Psoas muscle (tissue), 7 donors: ENCODE measurements at regions not wholly inside any gene's neighbourhood (a gene's known extent, or its start where the extent isn't known, plus 50 kb on each side); places are given as distances from the start of the nearest gene placed in this dataset.

ENCODE experiments used
- ATAC-seq, 4 donors: fragments of 200-7000 bp; cut with Tn5 transposase; one replicate each; pipeline ENCODE4 v1.9.1; 2020; ENCODE audit warnings: moderate library complexity in 3 of 4, mild to moderate bottlenecking in 2 of 4
- DNase-seq, 2 donors: peaks; one replicate each; pipeline ENCODE4 v3.0.0-alpha.2; 2020
- H3K27ac ChIP-seq: fragments of 200-600 bp; one replicate; pipeline ENCODE4 v1.8.0; 2022
- H3K27me3 ChIP-seq, 3 donors: fragments of 200-600 bp in 1 of 3; one replicate each; pipeline versions ENCODE4 v1.6.1 to v1.8.0; 2013 to 2022; ENCODE audit warnings: low read length in 2 of 3, mild to moderate bottlenecking in 2 of 3, moderate library complexity in 1 of 3; ENCODE audit not compliant: insufficient read depth in 3 of 3
- H3K36me3 ChIP-seq, 2 donors: fragments of 200-600 bp in 1 of 2; one replicate each; pipeline versions ENCODE4 v1.6.1 to v1.8.0; 2013 to 2022; ENCODE audit warnings: low read depth in 1 of 2, mild to moderate bottlenecking in 1 of 2, moderate library complexity in 1 of 2; ENCODE audit not compliant: insufficient read depth in 1 of 2
- H3K4me1 ChIP-seq: fragments of 200-600 bp; one replicate; pipeline ENCODE4 v1.8.0; 2022
- H3K4me3 ChIP-seq: fragments of 200-600 bp; one replicate; pipeline ENCODE4 v1.8.0; 2022; ENCODE audit warnings: mild to moderate bottlenecking
- H3K9me3 ChIP-seq: fragments of 200-600 bp; one replicate; pipeline ENCODE4 v1.8.0; 2022
- CTCF ChIP-seq: fragments of 200-600 bp; IDR thresholded peaks from one replicate; pipeline ENCODE4 v1.8.0; 2022; ENCODE audit warnings: antibody characterized with exemption
- WGBS, 3 donors: extraction: QIAGEN DNeasy Blood & Tissue Kit; methylation state at CpG; one replicate each; pipeline versions ENCODE4 v1.1.6 to v1.1.7; 2013; 5-methylcytosine and 5-hydroxymethylcytosine counted together
- intact Hi-C, 2 donors: fragments of 100-400 bp; cut with DNase I; formaldehyde crosslinking; loops; one replicate each; pipeline versions ENCODE4 v1.11.0 to v1.14.2; 2022
- donor health status: healthy with polysubstance abuse.
- donor health status: DM: no; HTN: no; CAD: no; lungs with moderate emphysema.
- donor health status: Bipolar disorder and iron deficiency.
- donor health status: healthy.
- donor health status: DM: yes; HTN: yes; CAD: no.
- donor health status: DM: no; HTN: no; CAD: no.
- donor health status: DM: yes; HTN: yes; CAD: no.

- intact Hi-C loops, result loop anchor here (2.0 to 10.0 kb wide), 2 partner anchors 34 to 182 kb away; no protein-coding TSS in a partner anchor
These were observed 78.6 kb upstream of the RBM24 start for GRCh38 chr6:17202526-17202925.

GRCh38 chr6:17204533-17204932 lies 76.6 kb upstream of the RBM24 start:
- TF ChIP-seq CTCF, result no peak
- ATAC-seq, result no peak
- WGBS, 3 donors, result 86 to 92% (median 89%) methylated on average over 1 of the region's 1 CpG
- intact Hi-C loops, result loop anchor here in 1 of 2 donors (10.0 kb wide), 1 partner anchor 180 kb away; no protein-coding TSS in a partner anchor
- H3K36me3 ChIP-seq, result no peaks in the 10 kb centered on the region
- peak overlapping the region; percentile 99 for H3K27ac ChIP-seq
- no peak for DNase-seq
- H3K4me1 ChIP-seq, result peaks cover 24% of the 10 kb centered on the region
- peaks cover 11% of the 10 kb centered on the region for H3K9me3 ChIP-seq
- no peak overlapping the region for H3K4me3 ChIP-seq
- H3K27me3 ChIP-seq, result no peaks in the 10 kb centered on the region

More at GRCh38 chr6:17202526-17202925, 78.6 kb upstream of the RBM24 start:
- peaks cover 34% of the 10 kb centered on the region for H3K4me1 ChIP-seq
- H3K27me3 ChIP-seq, result no peaks in the 10 kb centered on the region
- no peaks in the 10 kb centered on the region for H3K36me3 ChIP-seq
- 9 to 13% (median 11%) methylated on average over 7 of the region's 7 CpGs for WGBS, 3 donors
- peaks cover 11% of the 10 kb centered on the region for H3K9me3 ChIP-seq
- no peak for TF ChIP-seq CTCF
- peak overlapping the region; percentile 41 for H3K4me3 ChIP-seq
- peak overlapping the region; percentile 99 for H3K27ac ChIP-seq
- no peak for DNase-seq
- ATAC-seq, result peak; percentile 92 to 96 (median 95)

DNA sequence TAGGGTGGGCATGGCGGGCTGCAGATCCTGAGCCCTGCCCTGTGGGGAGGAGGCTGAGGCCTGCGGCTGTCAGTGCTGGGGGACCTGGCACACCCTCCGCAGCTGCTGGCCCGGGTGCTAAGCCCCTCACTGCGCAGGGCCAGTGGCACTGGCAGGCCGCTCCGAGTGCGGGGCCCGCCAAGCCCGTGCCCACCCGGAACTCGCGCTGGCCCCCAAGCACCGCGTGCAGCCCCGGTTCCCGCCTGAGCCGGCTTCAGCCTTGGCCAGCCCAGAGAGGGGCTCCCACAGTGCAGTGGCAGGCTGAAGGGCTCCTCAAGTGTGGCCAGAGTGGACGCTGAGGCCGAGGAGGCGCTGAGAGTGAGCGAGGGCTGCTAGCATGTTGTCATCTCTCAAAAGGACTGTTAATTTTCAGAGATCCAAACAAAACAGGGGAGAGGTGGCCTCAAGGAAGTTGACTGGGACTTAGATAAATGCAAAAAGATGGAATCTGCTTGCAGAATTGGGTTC lies 74.5 kb upstream of the RBM24 start:
- no peaks in the 10 kb centered on the region for H3K36me3 ChIP-seq
- H3K27ac ChIP-seq, result peak overlapping the region; percentile 55
- H3K4me3 ChIP-seq, result no peak overlapping the region
- no peak for ATAC-seq
- DNase-seq, result no peak
- H3K4me1 ChIP-seq, result peaks cover 23% of the 10 kb centered on the region
- H3K27me3 ChIP-seq, result no peaks in the 10 kb centered on the region
- TF ChIP-seq CTCF, result no peak
- WGBS, 3 donors, result 97 to 98% (median 97%) methylated on average over 17 to 22 of the region's 22 CpGs
- intact Hi-C loops, result loop anchor here in 1 of 2 donors (10.0 kb wide), 1 partner anchor 178 kb away; no protein-coding TSS in a partner anchor
- peaks cover 21% of the 10 kb centered on the region for H3K9me3 ChIP-seq

DNA sequence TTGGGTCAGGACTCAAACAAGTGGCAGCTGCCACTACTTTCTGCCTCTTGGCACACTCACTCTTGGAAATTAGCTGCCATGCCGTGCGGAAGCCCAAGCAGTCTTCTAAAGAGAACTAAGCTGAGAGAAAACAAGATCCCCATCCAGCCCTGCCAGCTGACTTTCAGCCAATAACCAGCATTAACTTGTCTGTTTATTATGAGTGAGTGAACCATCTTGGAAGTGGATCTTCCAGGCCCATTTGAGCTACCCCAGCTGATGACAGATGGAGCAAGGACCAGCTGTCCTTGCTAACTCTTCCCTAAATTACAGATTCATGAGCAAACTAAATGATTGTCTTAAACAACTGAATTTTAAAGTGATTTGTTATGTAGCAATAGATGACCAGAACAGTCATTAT lies 73.9 kb upstream of the RBM24 start:
- WGBS, 3 donors, result 23 to 41% (median 26%) methylated on average over 2 of the region's 2 CpGs
- no peaks in the 10 kb centered on the region for H3K27me3 ChIP-seq
- no peak overlapping the region for H3K4me3 ChIP-seq
- intact Hi-C loops, result loop anchor here in 1 of 2 donors (10.0 kb wide), 1 partner anchor 178 kb away; no protein-coding TSS in a partner anchor
- no peak for TF ChIP-seq CTCF
- peak in 1 of 4 donors; percentile 15 for ATAC-seq
- H3K9me3 ChIP-seq, result peaks cover 21% of the 10 kb centered on the region
- H3K4me1 ChIP-seq, result peaks cover 23% of the 10 kb centered on the region
- H3K36me3 ChIP-seq, result no peaks in the 10 kb centered on the region
- no peak for DNase-seq
- peak overlapping the region; percentile 55 for H3K27ac ChIP-seq

DNA sequence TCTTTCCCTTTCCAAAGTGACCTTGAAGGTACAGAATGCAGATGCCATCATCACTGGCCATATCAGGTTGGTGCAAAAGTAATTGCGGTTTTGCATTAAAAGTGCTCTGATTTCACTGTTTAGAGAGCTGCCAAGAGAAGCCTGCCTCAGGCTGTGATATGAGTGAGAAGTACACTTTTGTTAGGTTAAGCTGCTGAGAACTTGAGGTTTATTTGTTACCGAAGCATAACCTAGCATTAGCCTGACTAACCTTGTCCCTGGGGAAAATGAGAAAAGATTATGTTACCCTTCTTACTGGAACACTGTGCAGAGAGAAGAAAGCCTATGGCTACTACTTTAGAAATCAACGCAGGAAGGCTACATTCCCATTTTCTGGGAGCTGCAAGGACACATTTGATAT lies 70.5 kb upstream of the RBM24 start:
- Histone ChIP-seq H3K36me3 (no peaks in the 10 kb centered on the region), H3K4me1 (peaks cover 16% of the 10 kb centered on the region), H3K27ac (peak overlapping the region; percentile 89), H3K27me3 (no peaks in the 10 kb centered on the region), H3K4me3 (no peak overlapping the region), H3K9me3 (peaks cover 21% of the 10 kb centered on the region)
- DNase-seq, result no peak
- intact Hi-C loops, result loop anchor here in 1 of 2 donors (5.0 kb wide), 1 partner anchor 57 kb away; no protein-coding TSS in a partner anchor
- 47 to 73% (median 54%) methylated on average over 3 of the region's 3 CpGs for WGBS, 3 donors
- peak in 2 of 4 donors; percentile 14 to 15 for ATAC-seq
- TF ChIP-seq CTCF, result no peak
